Progenitor cell of endocrine pancreas (in vitro differentiated cells): ENCODE measurements at regions not wholly inside any gene's neighbourhood (a gene's known extent, or its start where the extent isn't known, plus 50 kb on each side); places are given as distances from the start of the nearest gene placed in this dataset.

ENCODE experiments used
- DNase-seq: peaks from one replicate; pipeline ENCODE4 v3.0.0; 2021; ENCODE audit warnings: low spot score; ENCODE audit not compliant: unreplicated experiment
- H3K27ac Mint-ChIP-seq: 2 replicates; pipeline ENCODE4 v1.8.0; 2021; ENCODE audit warnings: mild to moderate bottlenecking, moderate library complexity, mixed read lengths
- H3K27me3 Mint-ChIP-seq: 2 replicates; pipeline ENCODE4 v1.8.0; 2021; ENCODE audit warnings: mixed read lengths
- H3K36me3 Mint-ChIP-seq: 2 replicates; pipeline ENCODE4 v1.8.0; 2022; ENCODE audit warnings: mixed read lengths; ENCODE audit not compliant: insufficient read depth
- H3K4me1 Mint-ChIP-seq: 2 replicates; pipeline ENCODE4 v1.8.0; 2021; ENCODE audit warnings: low read depth, mixed read lengths
- H3K4me3 Mint-ChIP-seq: 2 replicates; pipeline ENCODE4 v1.8.0; 2021; ENCODE audit warnings: low read depth, mild to moderate bottlenecking, moderate library complexity, mixed read lengths
- H3K9me3 Mint-ChIP-seq: 2 replicates; pipeline ENCODE4 v1.8.0; 2021; ENCODE audit warnings: low read depth, mixed read lengths
- CTCF ChIP-seq: fragments of 200-600 bp; sonication (generic); IDR thresholded peaks from one replicate; pipeline ENCODE4 v1.5.0; 2021; ENCODE audit warnings: antibody characterized with exemption, mild to moderate bottlenecking; ENCODE audit not compliant: unreplicated experiment

- Mint-ChIP-seq H3K27me3 (no peaks in the 10 kb centered on the region), H3K4me1 (peaks cover 1% of the 10 kb centered on the region), H3K36me3 (no peaks in the 10 kb centered on the region), H3K27ac (no peak overlapping the region), H3K4me3 (no peak overlapping the region), H3K9me3 (no peaks in the 10 kb centered on the region)
- TF ChIP-seq CTCF: no peak
- DNase-seq: no peak
These were observed 1087.2 kb upstream of the B3GALT2 start for GRCh38 chr1:194273660-194274059.

- DNase-seq: no peak
- peaks cover 7% of the 10 kb centered on the region for H3K9me3 Mint-ChIP-seq
These were observed 1082.4 kb upstream of the B3GALT2 start for GRCh38 chr1:194268839-194269238.

GRCh38 chr1:194267021-194267420 lies 1080.6 kb upstream of the B3GALT2 start:
- Mint-ChIP-seq H3K27ac (no peak overlapping the region), H3K36me3 (peaks cover 1% of the 10 kb centered on the region), H3K4me3 (no peak overlapping the region)

More at GRCh38 chr1:194268839-194269238, 1082.4 kb upstream of the B3GALT2 start:
- Mint-ChIP-seq H3K36me3 (no peaks in the 10 kb centered on the region), H3K4me3 (no peak overlapping the region), H3K27me3 (no peaks in the 10 kb centered on the region), H3K4me1 (peaks cover 1% of the 10 kb centered on the region), H3K27ac (no peak overlapping the region)
- TF ChIP-seq CTCF: no peak

GRCh38 chr1:194256010-194256409 lies 1069.6 kb upstream of the B3GALT2 start:
- H3K9me3 Mint-ChIP-seq: peaks cover 3% of the 10 kb centered on the region
- no peak overlapping the region for H3K4me3 Mint-ChIP-seq
- no peak overlapping the region for H3K27ac Mint-ChIP-seq
- no peak for TF ChIP-seq CTCF
- no peaks in the 10 kb centered on the region for H3K27me3 Mint-ChIP-seq
- H3K36me3 Mint-ChIP-seq: no peaks in the 10 kb centered on the region
- no peaks in the 10 kb centered on the region for H3K4me1 Mint-ChIP-seq
- no peak for DNase-seq

More at GRCh38 chr1:194267021-194267420, 1080.6 kb upstream of the B3GALT2 start:
- no peaks in the 10 kb centered on the region for H3K27me3 Mint-ChIP-seq
- H3K4me1 Mint-ChIP-seq: peaks cover 1% of the 10 kb centered on the region
- TF ChIP-seq CTCF: no peak
- H3K9me3 Mint-ChIP-seq: peaks cover 17% of the 10 kb centered on the region
- no peak for DNase-seq

- Mint-ChIP-seq H3K27me3 (no peaks in the 10 kb centered on the region), H3K36me3 (no peaks in the 10 kb centered on the region), H3K4me1 (no peaks in the 10 kb centered on the region), H3K27ac (no peak overlapping the region), H3K4me3 (no peak overlapping the region), H3K9me3 (peaks cover 7% of the 10 kb centered on the region)
- no peak for TF ChIP-seq CTCF
- no peak for DNase-seq
These were observed 1065.8 kb upstream of the B3GALT2 start for GRCh38 chr1:194252199-194252598.
